ENCODE measurements at regions not wholly inside any gene's neighbourhood (a gene's known extent, or its start where the extent isn't known, plus 50 kb on each side); places are given as distances from the start of the nearest gene placed in this dataset.

- no peak for TF ChIP-seq CTCF (IDR thresholded peaks at IDR 0.05; ENCODE audit: low read length, missing control alignments)
- no peak for DNase-seq (ENCODE audit: low read depth)
- no peak overlapping the region for H3K4me3 ChIP-seq (replicated peaks; ENCODE audit: low read depth, low read length)
Measured at GRCh38 chr1:73331726-73332125, 866.2 kb downstream of the LRRIQ3 start.

- no peak overlapping the region for H3K4me3 ChIP-seq (replicated peaks; ENCODE audit: low read depth, low read length)
- TF ChIP-seq CTCF (IDR thresholded peaks at IDR 0.05; ENCODE audit: low read length, missing control alignments): no peak
- DNase-seq (ENCODE audit: low read depth): no peak
Measured at GRCh38 chr1:73327998-73328397, 870.0 kb downstream of the LRRIQ3 start.

GRCh38 chr1:73327180-73327793 lies 870.7 kb downstream of the LRRIQ3 start:
- no peak overlapping the region for H3K4me3 ChIP-seq (replicated peaks; ENCODE audit: low read depth, low read length)
- no peak for TF ChIP-seq CTCF (IDR thresholded peaks at IDR 0.05; ENCODE audit: low read length, missing control alignments)
- no peak for DNase-seq (ENCODE audit: low read depth)

GRCh38 chr1:73326663-73327062 lies 871.3 kb downstream of the LRRIQ3 start:
- no peak overlapping the region for H3K4me3 ChIP-seq (replicated peaks; ENCODE audit: low read depth, low read length)
- no peak for TF ChIP-seq CTCF (IDR thresholded peaks at IDR 0.05; ENCODE audit: low read length, missing control alignments)
- no peak for DNase-seq (ENCODE audit: low read depth)

GRCh38 chr1:73310797-73311381 lies 887.1 kb downstream of the LRRIQ3 start:
- no peak for TF ChIP-seq CTCF (IDR thresholded peaks at IDR 0.05; ENCODE audit: low read length, missing control alignments)
- no peak for DNase-seq (ENCODE audit: low read depth)
- no peak overlapping the region for H3K4me3 ChIP-seq (replicated peaks; ENCODE audit: low read depth, low read length)

GRCh38 chr1:73306899-73307555 lies 890.9 kb downstream of the LRRIQ3 start:
- no peak for DNase-seq (ENCODE audit: low read depth)
- no peak for TF ChIP-seq CTCF (IDR thresholded peaks at IDR 0.05; ENCODE audit: low read length, missing control alignments)
- H3K4me3 ChIP-seq (replicated peaks; ENCODE audit: low read depth, low read length): no peak overlapping the region

All from fibroblast of pulmonary artery (primary cell).